ENCODE measurements at regions not wholly inside any gene's neighbourhood (a gene's known extent, or its start where the extent isn't known, plus 50 kb on each side); places are given as distances from the start of the nearest gene placed in this dataset.
"Not testable (repeated sequence)": the region's sequence is repeated elsewhere in the genome, so short reads cannot be mapped to it uniquely, and the experiment has no call there.

DNA sequence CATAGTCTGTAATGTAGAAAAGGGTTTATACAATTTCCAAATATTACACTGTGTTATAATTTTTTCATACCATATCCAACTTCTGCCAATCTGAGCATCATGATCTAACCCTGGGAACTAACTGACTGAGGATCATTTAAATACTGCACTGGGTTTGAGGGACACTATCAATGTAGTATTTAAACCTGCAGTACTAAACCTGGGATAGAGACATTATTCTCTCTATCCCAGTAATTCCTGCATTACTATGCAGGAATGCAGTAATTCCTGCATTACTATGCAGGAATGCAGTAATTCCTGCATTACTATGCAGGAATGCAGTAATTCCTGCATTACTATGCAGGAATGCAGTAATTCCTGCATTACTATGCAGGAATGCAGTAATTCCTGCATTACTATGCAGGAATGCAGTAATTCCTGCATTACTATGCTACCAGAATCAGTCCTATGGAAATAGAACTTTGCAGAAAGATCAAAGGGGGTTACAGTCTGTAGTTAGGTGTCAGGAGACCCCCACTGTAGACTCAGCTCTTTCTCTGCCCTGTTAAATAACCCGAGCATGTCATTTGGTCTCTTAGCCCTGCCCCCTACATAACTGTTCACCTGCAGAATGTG, 295.2 kb downstream of the OSTF1 start:
- H2AK5ac ChIP-seq (ENCODE audit: low read depth, low read length); dilution Hi-C loops (cut with HindIII; ENCODE audit: low sequenced_read_pairs, unreplicated experiment); H3K36me3 ChIP-seq (ENCODE audit: control insufficient read depth, insufficient read depth, low read length); H3K4me1 ChIP-seq (ENCODE audit: control insufficient read depth, insufficient read depth, low read length); H2BK5ac ChIP-seq (ENCODE audit: low read depth, low read length, poor library complexity, severe bottlenecking); ATAC-seq (ENCODE audit: low read depth); H2BK120ac ChIP-seq (ENCODE audit: low read depth, low read length); intact Hi-C loops (cut with micrococcal nuclease); H3K9me1 ChIP-seq (ENCODE audit: insufficient read depth, low read length); BruUV-seq (replicated peaks); CTCF ChIA-PET; H4K20me1 ChIP-seq (ENCODE audit: insufficient read depth, low read length); H3K9ac ChIP-seq (ENCODE audit: low read depth, low read length); H4K91ac ChIP-seq (ENCODE audit: insufficient read depth, low read depth, low read length); H3K4ac ChIP-seq (ENCODE audit: low read depth, low read length); H4K8ac ChIP-seq (ENCODE audit: low read depth in 2 of 2, low read length in 2 of 2); H3K79me1 ChIP-seq (ENCODE audit: low read depth in 1 of 2, low read length in 2 of 2); H3K4me3 ChIP-seq (ENCODE audit: insufficient read depth, low read depth, low read length); DNase-seq; H3K14ac ChIP-seq (replicated peaks; ENCODE audit: low read depth, low read length); H2AFZ ChIP-seq (replicated peaks; ENCODE audit: low read length, poor library complexity); H3K23ac ChIP-seq (ENCODE audit: low read depth, low read length); H2BK15ac ChIP-seq (ENCODE audit: low read depth, low read length); H3K9me3 ChIP-seq (ENCODE audit: control insufficient read depth, insufficient read depth, low read length); POLR2A ChIA-PET (ENCODE audit: unreplicated experiment); in situ Hi-C loops (cut with MboI; ENCODE audit: low sequenced_read_pairs); H3K4me2 ChIP-seq (ENCODE audit: low read depth, low read length); H2AK9ac ChIP-seq (replicated peaks; ENCODE audit: low read depth, low read length, poor library complexity); H3K56ac ChIP-seq (ENCODE audit: extremely low read depth, insufficient read depth, low read length); H3K27me3 ChIP-seq (ENCODE audit: control insufficient read depth, insufficient read depth, low read length); H3K18ac ChIP-seq (ENCODE audit: low read depth, low read length); H2BK20ac ChIP-seq (ENCODE audit: low read depth, low read length); H4K5ac ChIP-seq (ENCODE audit: low read depth, low read length); H3K27ac ChIP-seq (ENCODE audit: insufficient read depth, low read length): not testable (repeated sequence)
- no CpG with 5 or more reads among the region's 1 CpG for WGBS, 2 experiments (ENCODE audit: extremely low coverage in 2 of 2, insufficient read length in 1 of 2)
